Upper lobe of left lung (tissue), 4 donors: ENCODE measurements at regions not wholly inside any gene's neighbourhood (a gene's known extent, or its start where the extent isn't known, plus 50 kb on each side); places are given as distances from the start of the nearest gene placed in this dataset.

Experiments used
- CTCF ChIP-seq, 6 experiments: fragments of 450-650 bp in 4 of 6; fragments of 200-600 bp in 2 of 6; sonication (generic) in 2 of 6; IDR thresholded peaks; one replicate each; pipeline ENCODE4 v1.5.1; 2016 to 2019; ENCODE audit warnings: antibody characterized with exemption in 6 of 6
- EP300 ChIP-seq, 4 donors: sonication (generic); formaldehyde crosslinking; IDR thresholded peaks; one replicate each; pipeline ENCODE4 v1.5.1; 2017; ENCODE audit warnings: antibody characterized with exemption in 4 of 4, control low read depth in 2 of 4
- POLR2A ChIP-seq, 4 donors: fragments of 450-650 bp; IDR thresholded peaks; one replicate each; pipeline ENCODE4 v1.5.1; 2016 to 2017; ENCODE audit warnings: antibody characterized with exemption in 4 of 4, mild to moderate bottlenecking in 2 of 4
- POLR2AphosphoS5 ChIP-seq, 2 donors: sonication (generic); formaldehyde crosslinking; IDR thresholded peaks; one replicate each; pipeline ENCODE4 v1.5.1; 2017; ENCODE audit warnings: antibody characterized with exemption in 2 of 2

GRCh38 chr2:22596306-22596705 is 788.7 kb upstream of the KLHL29 start:
- TF ChIP-seq CTCF (IDR thresholded peaks at IDR 0.05) (no peak), POLR2A (IDR thresholded peaks at IDR 0.05) (no peak), EP300 (IDR thresholded peaks at IDR 0.05) (no peak), POLR2AphosphoS5 (IDR thresholded peaks at IDR 0.05) (no peak)
